ENCODE measurements at regions not wholly inside any gene's neighbourhood (a gene's known extent, or its start where the extent isn't known, plus 50 kb on each side); places are given as distances from the start of the nearest gene placed in this dataset.
A peak's percentile ranks its signal among the peaks of the same experiment; 100 is the strongest.

GRCh38 chr10:8229153-8229552 lies 174.7 kb downstream of the GATA3 start:
- ATAC-seq (no peak), DNase-seq (no peak)

DNA sequence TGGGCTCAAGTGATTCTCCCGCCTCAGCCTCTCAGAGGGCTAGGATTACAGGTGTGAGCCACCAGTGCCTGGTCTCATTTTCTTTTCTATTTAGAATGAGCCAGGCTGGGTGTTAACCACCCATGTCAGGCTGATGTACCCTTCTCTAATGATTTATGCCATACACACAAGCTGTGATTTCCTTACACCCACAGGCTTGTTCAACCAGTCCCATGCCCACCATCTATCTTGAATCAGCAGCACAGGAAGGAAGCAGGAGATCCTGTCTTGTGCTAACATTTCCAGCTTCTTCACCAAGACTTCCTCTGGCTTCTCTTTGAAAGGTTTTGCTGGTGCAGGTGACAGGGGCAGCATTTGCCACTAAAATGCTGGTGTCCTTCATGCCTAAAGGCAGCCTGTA lies 176.4 kb downstream of the GATA3 start:
- DNase-seq (no peak), ATAC-seq (no peak)

GRCh38 chr10:8233049-8233448 lies 178.6 kb downstream of the GATA3 start:
- no peak for ATAC-seq

DNA sequence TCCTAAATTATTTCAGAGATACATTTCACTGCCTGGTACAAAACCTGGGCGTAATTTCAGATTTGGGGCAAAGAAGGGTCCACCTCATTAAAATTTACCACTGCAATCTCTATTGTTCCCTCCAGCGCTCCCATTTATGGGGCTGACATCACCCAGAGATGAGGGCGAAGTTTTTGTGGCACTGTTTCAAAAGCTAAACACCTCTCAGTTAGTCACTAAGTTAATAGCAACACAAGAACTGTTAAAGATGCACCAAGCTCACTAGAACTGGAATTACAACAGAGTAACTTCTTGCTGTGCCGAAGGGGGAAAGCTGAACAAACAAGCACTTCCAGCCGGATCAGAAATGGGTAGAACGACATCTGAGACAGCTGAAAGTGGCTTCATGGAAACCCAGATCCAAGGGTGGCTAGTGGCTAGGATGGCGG lies 179.4 kb downstream of the GATA3 start:
- no peak for ATAC-seq

More at GRCh38 chr10:8233049-8233448, 178.6 kb downstream of the GATA3 start:
- DNase-seq = no peak

DNA sequence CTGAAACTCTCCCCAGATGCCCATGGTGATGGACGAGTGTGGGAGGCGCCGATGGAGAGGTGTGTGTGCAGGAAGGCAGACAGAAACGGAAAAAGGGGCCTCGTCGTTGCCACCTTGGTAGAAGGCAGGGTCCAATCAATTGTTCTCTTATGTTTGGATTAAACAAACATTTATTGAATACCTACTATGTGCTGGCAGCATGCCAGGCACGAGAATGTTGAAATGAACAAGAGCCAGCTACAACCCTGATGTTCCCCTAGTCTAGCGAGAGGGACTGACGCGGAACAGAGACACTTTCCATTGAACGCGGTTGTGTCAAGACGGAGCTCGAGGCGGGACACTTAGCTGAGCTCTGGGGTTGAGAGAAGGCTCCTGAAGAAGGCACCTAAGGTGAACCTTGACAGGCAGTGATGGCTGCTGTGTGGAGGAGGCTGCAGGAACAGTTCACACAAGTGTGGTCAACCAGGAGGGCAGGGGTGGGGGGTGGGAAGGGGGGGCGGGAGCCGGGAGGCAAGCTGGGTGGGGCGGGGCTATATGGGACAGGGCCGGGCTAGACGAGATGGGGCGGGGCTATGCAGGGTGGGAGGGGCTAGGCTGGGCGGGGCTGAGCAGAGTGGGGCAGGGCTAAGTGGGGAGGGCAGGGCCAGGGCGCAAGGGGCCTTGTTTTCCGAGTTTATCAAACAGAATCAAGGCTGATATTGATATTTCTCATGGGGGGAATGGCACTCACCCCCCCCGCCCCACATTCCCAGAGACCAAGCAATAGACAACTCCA lies 181.0 kb downstream of the GATA3 start:
- ATAC-seq = no peak

More for the DNA sequence above, 179.4 kb downstream of the GATA3 start:
- no peak for DNase-seq

DNA sequence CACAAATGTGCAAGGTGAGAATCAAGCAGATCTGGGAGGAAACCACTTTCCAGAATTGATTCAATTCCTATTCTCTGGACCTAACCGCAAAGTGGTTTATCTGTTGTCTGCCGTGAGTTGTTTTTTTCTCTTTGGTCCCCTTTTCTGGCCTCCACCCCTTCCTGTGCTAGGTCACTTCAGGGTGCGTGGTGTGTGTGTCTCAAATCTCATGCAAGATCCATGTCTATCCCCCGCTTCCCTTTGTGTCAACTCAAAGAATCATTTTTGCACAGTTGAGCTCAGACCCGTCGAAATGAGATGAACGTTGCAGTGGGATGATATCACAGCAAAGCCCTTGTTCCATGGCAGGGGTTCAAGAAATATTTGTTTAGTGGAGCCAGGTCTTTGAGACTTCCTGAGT lies 184.5 kb downstream of the GATA3 start:
- DNase-seq (peak; percentile 28), ATAC-seq (peak; percentile 28)

More for the DNA sequence above, 181.0 kb downstream of the GATA3 start:
- DNase-seq = no peak

DNA sequence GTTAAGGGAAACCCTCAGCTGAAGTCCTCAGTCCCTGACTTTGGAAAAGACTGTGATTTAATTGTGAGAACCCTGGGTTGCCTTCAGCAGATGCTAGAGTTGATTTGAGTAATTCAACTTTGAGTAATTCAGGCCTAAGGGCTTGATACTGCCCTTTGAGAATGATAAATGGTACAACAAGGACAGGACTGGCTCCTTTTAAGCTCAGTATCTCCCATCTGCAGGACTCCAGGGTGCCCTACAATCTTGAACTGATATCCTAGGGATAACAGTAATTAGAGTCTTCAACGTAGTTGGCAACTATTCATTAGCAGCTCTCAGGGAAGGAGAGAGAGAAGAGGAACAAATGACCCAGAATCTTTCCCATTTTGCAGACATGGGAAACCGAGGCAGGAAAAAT lies 186.4 kb downstream of the GATA3 start:
- DNase-seq (no peak), ATAC-seq (no peak)

GRCh38 chr10:8242295-8242872 lies 187.9 kb downstream of the GATA3 start:
- ATAC-seq (peak; percentile 97), DNase-seq (peak; percentile 77)

- ATAC-seq (no peak), DNase-seq (no peak)
Observed at GRCh38 chr10:8245131-8245813, 190.8 kb downstream of the GATA3 start.

GRCh38 chr10:8245814-8246142 lies 191.3 kb downstream of the GATA3 start:
- no peak for ATAC-seq
- no peak for DNase-seq

DNA sequence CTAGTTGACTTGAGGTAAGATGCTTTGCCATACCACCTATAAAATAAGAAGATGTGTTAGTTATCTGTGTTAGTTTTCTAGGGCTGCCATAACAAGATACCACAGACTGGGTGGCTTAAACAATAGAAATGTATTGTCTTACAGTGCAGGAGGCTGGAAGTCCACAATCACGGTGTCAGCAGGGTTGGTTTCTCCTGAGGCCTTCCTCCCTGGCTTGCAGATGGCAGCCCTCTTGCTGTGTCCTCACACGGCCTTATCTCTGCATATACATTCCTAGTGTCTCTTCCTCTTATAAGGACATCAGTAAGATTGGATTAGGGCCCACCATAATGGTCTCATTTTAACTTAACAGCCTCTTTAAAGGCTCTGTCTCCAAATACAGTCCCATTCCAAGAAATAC lies 192.1 kb downstream of the GATA3 start:
- DNase-seq = no peak
- ATAC-seq = no peak

DNA sequence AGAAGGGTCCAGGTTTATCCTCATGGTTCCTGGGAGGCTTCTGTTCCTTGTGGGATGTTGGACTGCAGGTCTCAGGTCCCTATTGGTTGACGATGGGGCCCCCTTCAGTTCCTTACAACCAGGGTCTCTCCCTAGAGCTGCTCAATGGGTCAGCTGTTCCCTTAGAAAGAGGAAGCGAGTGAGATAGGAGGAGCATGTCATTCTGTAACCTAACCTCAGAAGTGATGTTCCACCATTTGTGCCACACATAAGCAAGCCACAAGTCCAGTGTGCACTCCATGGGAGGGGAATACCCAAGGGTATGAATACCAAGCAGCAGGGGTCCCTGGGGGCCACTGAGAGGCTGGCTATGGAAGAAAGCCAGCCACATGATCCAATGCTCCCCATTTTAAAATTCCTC lies 192.7 kb downstream of the GATA3 start:
- ATAC-seq (no peak), DNase-seq (no peak)

GRCh38 chr10:8248868-8249267 lies 194.4 kb downstream of the GATA3 start:
- DNase-seq (no peak), ATAC-seq (no peak)

DNA sequence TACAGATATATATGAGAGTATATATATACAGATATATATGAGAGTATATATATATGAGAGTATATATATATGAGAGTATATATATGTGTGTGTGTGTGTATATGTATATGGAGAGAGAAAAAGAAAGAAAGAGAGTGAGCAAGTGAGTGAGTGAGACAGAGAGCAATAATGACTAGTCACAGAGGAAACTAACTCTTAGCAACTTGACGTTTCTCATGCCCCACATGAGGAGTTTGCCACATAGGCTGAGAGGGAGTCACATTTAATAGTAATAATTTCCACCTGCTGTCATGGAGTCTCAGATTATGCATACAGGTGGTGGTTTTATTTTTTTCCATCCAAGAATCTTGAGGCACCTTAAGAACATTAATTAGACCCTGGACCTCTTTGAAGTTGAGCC lies 199.9 kb downstream of the GATA3 start:
- DNase-seq (no peak), ATAC-seq (peak; percentile 98)

DNA sequence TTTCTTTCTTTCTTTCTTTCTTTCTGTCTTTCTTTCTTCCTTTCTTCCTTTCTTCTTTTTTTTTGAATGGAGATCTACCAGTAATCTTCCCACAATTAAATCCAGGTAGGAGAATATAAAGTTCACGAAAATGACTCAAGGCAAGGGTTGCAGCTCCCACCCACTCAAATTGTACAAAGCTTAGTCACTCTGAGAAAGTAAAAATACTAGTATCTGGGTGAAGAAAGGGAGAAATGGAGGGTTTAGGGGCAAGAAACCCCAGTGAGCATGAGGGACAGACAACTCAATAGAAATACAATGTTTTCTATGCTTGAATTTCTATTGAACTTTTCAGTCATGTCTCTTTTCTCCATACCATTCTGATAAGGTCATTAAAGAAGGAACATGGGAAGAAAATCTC lies 200.8 kb downstream of the GATA3 start:
- no peak for DNase-seq
- no peak for ATAC-seq

GRCh38 chr10:8260645-8261044 lies 206.2 kb downstream of the GATA3 start:
- ATAC-seq (no peak), DNase-seq (no peak)

GRCh38 chr10:8262317-8262716 lies 207.8 kb downstream of the GATA3 start:
- no peak for DNase-seq
- ATAC-seq = no peak

DNA sequence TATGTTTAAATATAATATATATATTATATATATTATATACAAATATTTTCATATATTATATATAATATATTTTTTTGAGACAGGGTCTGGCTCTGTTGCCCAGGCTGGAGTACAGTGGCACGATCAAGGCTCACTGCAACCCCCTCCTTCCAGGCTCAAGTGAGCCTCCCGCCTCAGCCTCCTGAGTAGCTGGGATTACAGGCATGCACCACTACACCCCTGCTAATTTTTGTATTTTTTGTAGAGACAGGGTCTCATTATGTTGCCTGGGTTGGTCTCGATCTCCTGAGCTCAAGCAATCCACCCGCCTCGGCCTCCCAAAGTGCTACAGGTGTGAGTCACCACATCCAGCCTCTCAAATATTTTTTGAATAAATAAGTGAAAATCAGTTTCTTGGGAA lies 215.5 kb downstream of the GATA3 start:
- ATAC-seq = no peak
- no peak for DNase-seq

DNA sequence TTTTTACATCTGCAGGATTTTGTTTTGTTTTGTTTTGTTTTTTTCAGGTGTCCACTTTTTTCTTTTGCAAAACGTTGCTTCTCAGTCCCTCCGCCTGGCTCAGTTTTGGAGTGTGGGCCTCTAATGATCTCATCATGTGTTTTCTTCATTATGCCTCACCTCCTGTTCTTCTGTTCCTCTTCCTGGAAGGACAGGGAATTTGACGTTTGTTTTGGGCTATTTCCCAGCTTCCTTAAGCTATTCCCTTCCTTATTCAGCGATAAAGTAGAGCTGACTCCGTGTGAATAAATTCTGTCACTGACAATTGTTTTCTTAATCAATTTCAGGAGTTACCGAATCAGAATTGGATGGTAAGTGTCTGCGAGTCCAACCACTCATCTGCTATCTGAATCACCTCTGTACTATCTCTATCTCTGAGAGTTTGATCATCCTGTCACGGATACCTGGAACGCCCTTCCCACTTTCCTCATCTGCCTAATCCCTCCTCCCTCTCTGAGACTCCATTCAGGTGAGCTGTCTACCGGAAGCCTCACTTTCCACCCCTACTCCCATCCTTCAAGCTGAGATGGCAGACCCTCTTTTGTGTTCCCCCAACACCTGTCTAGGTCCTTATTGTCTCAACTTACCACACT lies 218.4 kb downstream of the GATA3 start:
- ATAC-seq (no peak), DNase-seq (no peak)

- ATAC-seq = no peak
- DNase-seq = no peak
Observed at GRCh38 chr10:8273749-8274148, 219.3 kb downstream of the GATA3 start.

- DNase-seq = no peak
- no peak for ATAC-seq
Observed at GRCh38 chr10:8275911-8276310, 221.4 kb downstream of the GATA3 start.

DNA sequence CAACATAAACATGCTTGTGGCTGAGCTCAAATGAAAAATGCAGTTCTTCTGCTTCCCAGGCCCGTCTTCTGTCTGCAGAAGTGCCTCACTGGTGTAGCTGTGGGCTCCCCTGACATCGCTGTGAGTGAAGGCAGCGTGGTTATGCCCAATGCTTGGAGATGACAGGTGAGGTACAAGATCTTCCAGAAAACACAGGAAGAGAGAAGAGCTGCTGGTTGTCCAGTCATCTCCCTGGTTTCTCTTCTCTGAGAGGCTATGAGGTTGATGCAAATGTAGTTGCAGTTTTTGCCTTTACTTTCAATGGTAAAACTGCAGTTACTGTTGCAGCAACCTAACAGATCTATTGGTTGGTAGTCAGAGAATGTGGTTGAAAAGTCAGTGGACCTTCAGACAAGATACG lies 223.6 kb downstream of the GATA3 start:
- DNase-seq (no peak), ATAC-seq (no peak)

DNA sequence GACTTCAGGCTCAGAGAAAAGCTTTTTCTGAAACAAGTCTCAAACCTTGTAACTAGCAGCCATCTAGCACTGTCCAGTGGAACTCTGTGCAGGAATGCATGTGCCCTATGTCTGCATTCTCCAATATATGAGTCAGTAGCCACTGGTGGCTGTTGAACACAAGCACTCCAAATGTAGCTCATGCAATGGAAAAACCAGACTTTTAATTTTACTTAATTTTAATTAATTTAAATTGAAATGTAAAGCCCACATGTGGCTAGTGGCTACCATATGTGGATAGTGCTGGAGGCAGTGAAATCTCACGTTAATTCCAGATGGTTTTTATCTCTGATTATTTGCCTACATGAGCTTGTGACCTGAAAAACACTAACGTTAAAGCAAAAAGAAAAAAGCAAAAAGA lies 225.1 kb downstream of the GATA3 start:
- no peak for ATAC-seq

More for the DNA sequence above, 225.1 kb downstream of the GATA3 start:
- no peak for DNase-seq

Measured in stimulated activated naive CD8-positive, alpha-beta T cell treated with anti-CD3 and anti-CD28 coated beads, Interleukin-15, Interleukin-2, amounts not matched to agents 100 U/mL and 50 U/mL, for 24 hours (primary cell).